ENCODE measurements at regions not wholly inside any gene's neighbourhood (a gene's known extent, or its start where the extent isn't known, plus 50 kb on each side); places are given as distances from the start of the nearest gene placed in this dataset.
A peak's percentile ranks its signal among the peaks of the same experiment; 100 is the strongest.

DNA sequence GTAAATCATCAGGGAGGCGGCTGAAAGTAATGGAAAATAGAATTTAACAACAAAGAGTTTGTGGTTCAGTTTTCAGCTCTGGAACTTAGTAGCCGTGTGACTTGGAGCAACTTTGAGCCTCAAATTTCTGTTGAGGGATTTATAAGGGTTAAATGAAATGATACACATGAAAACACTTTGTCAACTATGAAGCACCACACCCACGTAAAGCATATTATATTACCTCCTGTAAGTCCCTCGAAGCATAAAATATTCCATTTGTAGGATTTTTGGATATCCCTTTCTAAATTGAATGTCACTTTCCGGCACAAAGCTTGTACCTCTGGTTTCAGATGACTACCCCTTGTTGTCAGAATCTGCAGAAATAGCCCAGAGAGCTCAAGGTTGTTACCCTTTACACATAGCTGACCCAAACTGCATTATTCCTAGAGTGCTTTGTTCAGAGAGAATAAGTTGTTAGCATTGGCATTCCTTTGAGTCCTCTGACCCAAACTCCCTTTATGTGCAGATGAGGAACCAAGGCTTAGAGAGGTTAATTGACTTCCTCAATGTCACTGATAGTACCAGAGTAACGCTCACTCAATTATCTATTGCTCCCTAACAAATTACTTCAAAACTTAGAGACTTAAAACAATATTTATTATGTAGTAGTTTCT lies 187.9 kb upstream of the UMPS start:
- DNase-seq (ENCODE audit: low spot score), result no peak

DNA sequence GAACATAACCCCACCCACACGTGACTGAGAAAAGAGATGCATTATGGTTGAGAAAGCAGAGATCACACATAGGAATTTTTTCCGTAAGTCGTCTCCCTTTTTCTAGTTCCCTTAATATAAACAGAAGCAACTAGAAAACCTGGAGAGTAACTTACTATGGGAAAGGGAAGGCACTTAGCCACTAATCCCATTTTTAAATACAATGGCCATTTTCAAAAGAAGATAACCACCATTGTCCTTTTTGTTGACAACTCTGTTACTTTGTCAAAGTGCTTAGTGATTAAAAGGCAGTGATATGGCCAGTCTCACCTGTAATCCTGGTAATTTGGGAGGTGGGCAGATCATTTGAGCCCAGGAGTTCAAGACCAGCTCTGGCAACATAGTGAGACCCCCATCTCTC lies 184.4 kb upstream of the UMPS start:
- no peak for DNase-seq (ENCODE audit: low spot score)

DNA sequence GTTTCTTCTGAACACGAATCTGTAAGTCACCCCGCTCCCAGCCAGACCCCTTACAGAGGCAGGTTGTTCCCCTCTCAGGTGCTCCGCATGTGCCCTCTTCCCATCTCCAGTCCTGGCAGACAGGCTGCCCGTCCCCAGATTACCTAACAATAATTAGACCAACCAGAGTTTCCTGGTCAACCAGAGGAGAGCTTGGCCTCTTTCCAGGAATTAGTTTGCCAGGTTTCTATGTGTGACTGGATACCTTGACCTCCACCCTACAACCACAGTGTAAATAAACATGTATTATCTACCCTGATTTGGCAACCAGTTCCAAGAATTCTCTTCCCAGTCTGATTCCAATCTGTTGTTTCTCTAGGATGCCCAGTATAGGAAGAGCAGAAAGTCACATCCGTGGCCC lies 178.0 kb upstream of the UMPS start:
- peak; percentile 68 for DNase-seq (ENCODE audit: low spot score)

DNA sequence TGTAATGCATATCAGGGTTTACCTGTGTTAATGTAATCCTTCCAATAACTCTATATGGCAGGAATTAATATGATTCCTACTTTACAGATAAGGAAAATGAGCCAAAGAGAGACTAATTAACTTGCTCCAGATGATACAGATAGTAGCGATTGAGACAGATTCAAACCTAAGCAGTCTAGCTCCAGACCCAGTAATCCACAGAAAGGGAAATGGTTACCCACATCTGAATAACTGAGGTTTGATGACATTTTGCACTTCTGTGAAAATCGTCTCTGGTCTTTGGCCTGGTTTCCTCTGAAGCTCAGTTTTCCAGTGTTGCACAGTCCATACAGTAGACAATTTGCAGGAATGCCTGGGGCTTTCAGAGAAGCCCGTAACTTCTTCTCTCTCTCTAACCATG lies 177.1 kb upstream of the UMPS start:
- no peak for DNase-seq (ENCODE audit: low spot score)

DNA sequence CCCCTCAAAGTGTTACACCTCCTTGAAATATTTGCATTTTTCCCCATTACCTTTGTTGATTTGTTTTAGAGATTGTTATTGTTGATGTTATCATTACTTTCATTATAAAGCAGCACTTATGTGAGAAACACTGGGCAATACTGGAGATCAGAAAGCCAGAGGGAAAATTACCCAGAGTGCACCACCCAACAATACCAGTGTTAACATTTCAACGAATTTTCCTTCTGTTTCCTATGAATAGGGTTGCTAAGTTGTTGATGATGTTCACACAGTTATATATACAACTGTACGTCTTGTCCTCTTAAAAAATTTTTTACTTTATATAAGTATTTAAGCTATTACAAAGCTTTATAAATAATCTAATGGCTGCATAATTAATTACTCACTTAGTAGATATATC lies 173.6 kb upstream of the UMPS start:
- no peak for DNase-seq (ENCODE audit: low spot score)

DNA sequence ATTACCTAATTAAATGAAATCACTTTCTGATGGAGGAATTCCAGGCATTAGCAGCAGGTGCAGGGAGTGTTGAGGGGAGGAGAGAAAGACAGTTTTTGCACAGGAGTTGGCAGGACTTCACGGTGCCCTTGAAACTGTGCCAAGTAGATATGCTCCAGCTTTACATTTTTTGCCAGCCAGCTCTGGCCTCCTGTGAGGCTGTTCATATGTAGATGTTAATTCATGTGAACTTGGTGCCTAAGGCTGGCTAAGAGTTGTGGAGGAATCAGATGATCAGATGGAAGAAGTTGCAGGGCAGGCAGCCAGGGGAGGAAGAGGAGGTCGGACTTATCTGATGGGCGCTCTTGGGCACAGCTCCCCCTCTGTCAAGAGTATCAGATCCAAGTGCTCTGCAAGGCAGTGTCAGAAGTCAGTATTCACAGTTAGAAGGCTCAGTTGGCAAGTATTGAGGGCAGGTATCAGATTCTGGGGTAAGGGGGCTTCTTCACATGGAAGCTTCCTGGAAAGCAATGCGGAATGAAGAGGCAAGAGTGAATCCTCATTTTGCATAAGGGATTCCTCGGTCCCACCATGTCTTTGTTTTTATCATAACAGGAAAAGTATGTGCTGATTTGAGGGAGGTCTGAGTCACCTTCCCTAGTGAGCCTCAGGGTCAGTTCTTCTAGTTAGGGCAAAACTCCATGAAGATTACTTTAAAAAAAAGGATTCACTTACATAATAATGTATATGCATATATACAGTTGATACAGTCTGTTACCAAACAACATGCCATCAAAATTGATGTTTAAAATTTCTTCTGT lies 172.6 kb upstream of the UMPS start:
- no peak for DNase-seq (ENCODE audit: low spot score)

DNA sequence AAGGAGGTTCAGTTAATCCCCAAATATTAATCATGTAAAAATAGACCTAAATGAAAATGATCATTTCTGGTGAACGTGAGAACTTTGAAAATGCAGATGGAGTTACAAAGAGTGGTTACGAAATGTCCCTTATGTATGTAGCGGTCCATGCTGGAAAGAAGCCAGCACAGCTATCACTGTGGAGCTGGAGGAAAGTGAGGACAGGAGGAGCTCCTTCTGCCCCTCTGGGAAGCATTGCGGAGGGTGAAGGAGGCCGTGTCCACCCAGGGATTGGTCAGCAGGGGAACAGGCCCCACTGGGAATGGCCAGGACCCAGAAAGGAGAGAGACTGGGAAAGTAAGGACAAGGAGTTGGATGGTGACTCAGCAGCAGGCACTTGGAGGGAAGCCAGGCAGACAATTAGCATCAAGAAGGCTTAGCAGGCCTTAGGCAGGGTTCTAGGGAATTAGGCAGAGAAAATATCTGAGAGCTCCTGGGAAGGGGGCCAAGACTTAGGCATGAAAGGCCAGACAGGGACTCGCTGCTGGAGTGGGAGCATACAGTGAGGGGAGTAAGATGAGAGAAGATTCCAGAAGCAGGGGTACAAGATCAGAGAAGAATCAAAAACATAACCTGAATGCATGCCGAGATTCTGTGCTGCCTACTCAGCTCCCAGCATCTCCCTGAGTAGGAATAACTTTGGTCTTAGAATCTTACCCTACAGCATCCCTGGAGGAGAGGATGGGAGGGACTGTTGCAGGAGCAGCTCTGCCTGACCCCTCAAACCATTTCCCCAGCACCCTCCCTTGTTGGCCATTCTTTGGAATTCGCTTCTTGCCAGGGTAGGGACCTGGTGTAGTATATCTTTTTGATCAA lies 171.0 kb upstream of the UMPS start:
- no peak for DNase-seq (ENCODE audit: low spot score)

DNA sequence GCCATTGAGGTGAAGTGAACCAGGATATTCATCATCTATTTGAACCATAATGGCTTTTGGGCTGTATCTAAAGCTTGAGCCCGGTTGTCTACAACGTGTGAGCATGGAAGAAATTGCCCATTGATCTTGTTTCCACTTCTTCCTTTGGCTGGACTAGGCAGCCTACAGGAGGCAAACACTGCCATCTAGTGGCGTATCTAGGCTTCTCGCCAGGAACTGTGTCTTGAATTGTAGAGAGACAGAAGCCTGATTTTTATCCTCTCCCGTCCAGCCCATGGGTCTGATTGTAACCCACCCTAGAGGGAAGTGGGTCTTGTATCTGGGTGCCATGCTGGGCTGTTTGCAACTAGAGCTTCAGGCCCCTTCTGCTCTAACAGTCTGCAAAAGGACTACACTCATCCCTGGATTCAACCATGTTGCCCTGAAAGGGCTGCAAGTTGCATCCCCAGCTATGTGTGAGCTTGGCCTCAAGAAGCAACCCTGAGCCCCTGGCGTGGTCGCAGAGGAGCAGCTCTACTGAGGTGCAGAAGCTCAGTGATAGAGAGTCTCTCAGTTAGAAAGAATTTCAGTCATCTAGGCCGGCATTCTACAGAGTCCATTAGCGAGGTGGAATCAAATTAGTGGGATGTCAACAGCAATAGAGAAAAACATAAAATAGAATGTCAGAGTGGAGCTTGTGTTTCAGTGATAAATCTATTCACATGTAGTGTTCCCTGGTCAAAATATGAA lies 170.2 kb upstream of the UMPS start:
- DNase-seq (ENCODE audit: low spot score), result peak; percentile 68

DNA sequence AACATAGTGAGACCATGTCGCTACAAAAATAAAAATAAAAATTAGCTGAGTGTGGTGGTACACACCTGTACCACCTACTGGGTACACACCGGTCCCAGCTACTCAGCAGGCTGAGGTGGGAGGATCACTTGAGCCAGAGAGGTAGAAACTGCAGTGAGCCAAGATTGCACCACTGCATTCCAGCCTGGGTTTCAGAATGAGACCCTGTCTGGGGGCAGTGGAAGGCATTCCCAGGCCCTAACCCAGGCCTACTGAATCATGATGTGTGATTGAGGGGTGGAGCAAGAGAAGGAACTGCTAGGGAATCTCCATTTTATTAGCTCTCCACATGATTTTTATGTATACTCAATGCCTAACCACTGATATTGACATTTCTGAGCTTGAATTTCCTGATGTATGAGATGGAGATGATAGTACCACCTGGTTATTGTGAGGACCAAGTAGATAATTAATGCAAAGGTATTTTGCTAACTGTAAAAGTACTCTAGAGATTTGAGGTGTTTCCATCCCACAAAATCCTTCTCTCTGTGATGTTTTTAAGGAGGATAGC lies 169.5 kb upstream of the UMPS start:
- no peak for DNase-seq (ENCODE audit: low spot score)

DNA sequence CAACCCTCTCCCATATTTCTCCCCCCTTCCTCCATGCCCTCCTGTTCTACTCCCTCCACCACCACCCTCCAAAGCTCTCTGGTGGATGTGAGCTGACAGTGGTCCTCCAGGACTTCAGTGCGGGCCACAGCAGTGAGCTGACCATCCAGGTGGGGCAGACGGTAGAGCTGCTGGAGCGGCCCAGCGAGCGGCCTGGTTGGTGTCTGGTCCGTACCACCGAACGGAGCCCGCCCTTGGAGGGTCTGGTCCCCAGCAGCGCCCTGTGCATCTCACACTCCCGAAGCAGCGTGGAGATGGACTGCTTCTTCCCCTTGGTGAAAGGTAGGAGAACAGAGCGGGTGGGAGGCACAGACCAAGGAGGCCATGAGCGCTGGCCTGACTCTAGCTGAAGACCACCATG lies 167.5 kb upstream of the UMPS start:
- no peak for DNase-seq (ENCODE audit: low spot score)

DNA sequence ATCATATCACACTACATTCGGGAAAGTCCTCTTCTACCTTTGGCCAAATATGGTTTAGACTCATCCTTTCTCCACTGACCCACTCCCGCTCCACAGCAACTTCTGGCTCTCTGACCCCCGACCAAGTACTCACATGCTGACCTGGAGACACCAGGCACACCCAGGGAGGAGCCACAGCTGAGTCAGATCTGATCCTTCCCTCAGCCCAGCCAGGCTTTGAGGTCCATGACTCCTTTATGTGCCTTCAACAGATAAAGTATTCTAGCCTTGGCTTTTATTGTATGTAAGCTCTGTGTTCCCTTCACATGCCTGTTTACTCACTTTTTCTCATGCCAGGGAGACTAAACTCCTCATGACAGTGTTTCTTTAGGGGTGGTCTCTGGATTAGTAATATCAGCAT lies 166.9 kb upstream of the UMPS start:
- DNase-seq (ENCODE audit: low spot score), result no peak

DNA sequence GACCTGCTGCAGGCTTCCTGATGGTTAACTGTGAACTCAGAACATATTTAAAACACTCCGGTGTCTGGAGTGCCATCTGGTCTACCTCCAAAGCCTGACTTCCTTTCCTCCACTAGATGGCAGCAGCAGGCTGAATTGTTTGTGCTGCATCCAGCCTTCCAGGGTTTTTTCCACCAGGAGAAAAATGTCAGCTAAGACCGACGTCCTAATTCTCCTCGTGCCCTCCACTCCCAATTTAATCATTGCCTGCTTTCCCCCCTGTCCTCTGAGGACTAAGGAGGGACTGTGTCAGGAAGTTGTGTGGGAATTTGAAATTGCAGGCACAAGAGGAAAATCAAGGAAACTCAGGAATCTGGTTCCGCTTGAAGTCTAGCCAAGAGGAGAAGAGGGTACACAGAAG lies 165.2 kb upstream of the UMPS start:
- peak; percentile 62 for DNase-seq (ENCODE audit: low spot score)

DNA sequence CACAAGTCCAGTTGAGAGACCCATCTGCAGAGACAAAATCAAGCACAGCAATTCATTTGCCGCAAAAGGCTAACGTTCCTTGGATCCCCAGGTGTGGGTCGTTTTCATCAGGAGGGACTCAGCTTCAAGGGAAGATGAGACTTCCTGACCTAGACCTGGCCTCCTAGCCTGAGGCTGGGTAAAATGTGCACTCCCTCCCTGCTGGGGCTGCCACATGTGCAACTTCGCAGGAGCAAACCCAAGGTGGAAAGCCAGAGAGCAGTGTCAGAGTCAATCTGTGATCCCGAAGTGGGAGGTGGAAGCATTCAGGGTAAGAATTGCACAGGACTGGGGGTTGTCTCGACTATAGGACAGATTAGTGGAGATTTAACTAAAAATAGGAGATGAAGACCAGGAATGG lies 164.7 kb upstream of the UMPS start:
- DNase-seq (ENCODE audit: low spot score), result no peak

DNA sequence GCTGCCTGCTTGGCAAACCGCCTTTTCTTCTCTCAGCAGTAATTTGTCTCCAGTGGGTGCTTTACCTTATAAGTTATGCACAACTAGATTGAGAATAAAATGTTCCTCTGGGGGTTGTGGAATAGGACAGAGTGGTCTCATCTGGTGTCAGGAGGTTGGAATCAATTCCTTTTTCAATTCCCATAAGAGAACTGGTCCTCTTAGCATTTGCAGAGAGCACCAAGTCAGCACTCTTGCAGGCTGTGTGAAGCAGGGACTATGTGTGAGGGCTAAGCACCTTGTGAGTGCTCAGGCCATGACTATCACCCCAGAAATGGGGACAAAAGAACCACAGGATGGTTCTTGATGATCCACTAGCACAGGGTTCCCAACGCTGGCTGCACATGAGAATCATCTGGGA lies 163.6 kb upstream of the UMPS start:
- no peak for DNase-seq (ENCODE audit: low spot score)

DNA sequence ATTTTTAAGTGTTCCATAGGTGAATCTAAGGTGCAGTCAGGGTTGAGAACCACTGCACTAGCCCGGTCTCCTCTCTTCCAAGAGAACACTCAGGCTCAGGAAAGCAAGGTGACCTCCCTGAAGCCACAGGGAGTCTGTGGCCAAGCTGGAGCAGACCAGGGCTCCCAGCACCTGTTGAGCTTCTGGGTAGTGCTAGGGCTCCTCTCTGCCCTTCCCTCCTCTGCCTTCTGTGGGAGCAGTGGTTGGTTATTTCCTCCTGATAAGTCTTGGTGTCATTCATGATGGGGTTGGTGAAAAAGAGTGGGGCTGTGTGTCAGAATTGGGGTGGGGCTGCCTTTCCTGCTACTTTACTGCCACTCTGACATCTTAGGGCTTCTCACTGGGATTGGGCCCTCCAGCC lies 163.1 kb upstream of the UMPS start:
- DNase-seq (ENCODE audit: low spot score), result no peak

DNA sequence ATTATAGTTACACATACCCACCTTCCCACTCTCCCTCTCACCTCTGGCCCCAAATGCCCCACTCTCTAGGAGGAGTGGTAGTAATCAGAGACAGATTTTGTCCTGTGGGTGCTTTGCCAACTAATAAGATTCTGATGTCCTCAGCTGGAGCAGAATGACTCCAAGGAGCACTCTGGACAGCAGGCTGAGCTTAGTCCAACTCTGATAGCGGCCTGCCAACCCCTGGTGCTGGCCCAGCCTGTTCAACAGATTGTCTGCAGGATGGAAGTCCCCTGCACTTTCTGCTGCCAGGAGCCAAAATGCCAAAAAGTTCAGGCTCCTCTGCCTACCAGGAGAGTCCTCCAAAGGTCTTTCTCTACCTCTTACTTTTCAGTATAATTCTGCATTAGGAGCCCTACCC lies 160.5 kb upstream of the UMPS start:
- DNase-seq (ENCODE audit: low spot score), result no peak

DNA sequence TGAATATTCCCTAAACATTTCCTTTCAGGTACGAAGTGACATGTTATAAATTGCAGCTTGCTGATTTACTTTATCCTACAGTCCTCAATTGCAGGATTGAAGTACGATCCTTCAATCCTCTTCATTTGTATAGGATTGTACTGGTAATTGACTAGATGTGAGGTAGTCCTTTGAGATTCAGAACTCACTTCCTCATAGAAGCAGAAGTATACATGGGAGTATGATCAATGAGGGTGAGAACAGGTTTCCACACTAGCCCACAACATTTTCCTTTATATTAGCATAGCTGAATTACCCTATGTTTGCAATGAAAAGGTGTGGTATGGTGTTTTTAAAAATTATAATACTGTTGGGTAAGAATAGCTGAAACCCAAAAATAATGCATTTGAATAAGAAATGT lies 160.0 kb upstream of the UMPS start:
- no peak for DNase-seq (ENCODE audit: low spot score)

DNA sequence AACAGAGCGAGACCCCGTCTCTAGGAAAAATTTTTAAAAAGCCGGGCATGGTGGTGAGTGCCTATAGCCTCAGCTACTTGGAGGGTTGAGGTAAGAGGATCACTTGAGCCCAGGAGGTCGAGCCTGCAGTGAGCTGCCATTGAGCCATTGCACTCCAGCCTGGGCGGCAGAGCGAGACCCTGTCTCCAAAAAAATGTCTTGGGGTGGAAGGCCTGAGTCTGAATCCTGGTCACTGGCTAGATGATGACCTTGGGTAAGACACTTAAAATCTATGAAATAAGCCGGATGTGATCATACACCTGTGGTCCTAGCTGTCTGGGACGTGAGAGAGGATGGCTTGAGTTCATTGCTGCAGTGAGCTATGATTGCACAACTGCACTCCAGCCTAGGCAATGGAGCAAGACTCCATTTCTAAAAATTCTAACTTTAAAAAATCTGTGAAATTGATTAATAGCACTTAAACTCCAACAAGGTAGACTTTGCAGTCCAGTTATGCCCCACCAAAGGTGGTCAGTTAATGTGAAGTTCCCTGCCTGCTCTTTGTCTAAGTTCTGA lies 157.3 kb upstream of the UMPS start:
- no peak for DNase-seq (ENCODE audit: low spot score)

DNA sequence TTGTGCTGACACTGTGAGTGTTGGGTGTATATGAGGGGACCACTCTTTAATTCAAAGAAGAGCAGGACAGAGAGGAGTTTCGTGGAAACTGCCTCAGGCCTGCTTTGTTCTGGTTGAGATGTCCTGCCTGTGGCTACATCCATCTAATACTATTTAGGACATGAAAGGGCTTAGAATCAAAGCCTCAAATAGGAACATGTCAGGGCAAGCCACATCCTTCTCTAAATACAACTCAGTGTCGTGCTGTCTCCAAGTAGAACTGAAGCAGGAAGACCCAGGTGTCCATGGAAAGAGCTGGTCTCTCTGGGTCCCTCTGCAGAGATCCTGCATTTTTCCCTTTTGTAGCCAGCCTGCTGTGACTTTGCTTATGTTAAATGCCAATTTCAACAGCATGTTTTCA lies 156.2 kb upstream of the UMPS start:
- DNase-seq (ENCODE audit: low spot score), result no peak

DNA sequence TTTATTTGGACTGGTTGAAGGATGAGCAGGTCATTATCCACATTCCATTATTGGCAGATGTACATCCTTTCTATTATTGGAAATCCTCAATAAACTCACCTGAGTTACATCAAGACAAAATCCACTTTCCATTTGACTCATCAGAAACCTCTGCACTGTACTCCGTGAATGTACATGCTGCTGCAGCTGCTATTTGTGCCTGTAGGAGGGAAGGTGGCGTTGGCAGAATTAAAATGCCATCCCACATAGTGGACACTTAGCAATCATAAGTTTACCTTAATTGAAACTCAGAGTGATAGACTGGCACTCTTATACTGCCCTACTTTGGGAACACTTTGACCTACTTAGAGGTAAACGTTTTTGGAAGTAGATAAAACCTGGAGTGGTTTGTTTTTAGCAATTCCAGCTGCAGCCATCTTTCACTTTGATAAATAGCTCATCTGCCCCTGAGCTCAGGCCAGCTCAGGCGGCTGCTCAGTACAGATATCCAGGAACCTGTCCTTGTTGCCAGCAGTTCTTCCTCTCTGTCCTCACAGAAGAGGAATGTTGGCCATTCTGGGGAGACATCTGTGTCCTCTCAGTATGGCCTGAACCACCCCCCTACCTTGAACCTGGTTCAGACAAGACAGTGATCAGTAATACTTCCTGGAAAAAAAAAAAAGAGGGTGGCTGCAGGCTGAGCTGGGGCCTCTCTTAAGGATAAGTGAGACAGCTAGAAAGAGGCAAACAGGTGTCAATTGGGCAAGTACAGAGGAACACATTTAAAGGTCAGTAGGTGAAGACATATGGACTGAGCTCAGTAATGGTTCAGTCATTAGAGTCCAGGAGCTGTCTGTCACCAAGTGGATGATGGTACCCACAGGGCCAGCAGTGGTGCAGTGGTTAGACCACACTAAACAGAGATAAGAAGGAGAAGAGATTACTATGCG lies 153.4 kb upstream of the UMPS start:
- no peak for DNase-seq (ENCODE audit: low spot score)
